Activated T-cell treated with anti-CD3 and anti-CD28 coated beads, Interleukin-2, amount 50 U/mL, for 4 hours (primary cell): ENCODE measurements at regions not wholly inside any gene's neighbourhood (a gene's known extent, or its start where the extent isn't known, plus 50 kb on each side); places are given as distances from the start of the nearest gene placed in this dataset.

Experiments
- ATAC-seq, 2 donors: fragments of 200-7000 bp; cut with Tn5 transposase; one replicate each; pipeline ENCODE4 v1.10.0; 2021
- DNase-seq: peaks from one replicate; pipeline ENCODE4 v3.0.0-alpha.2; 2020
- H3K27me3 Mint-ChIP-seq: one replicate; pipeline ENCODE4 v1.8.0; 2021; ENCODE audit warnings: low read depth, mixed read lengths
- H3K36me3 Mint-ChIP-seq: one replicate; pipeline ENCODE4 v1.8.0; 2022; ENCODE audit warnings: mixed read lengths; ENCODE audit not compliant: insufficient read depth
- H3K4me1 Mint-ChIP-seq: one replicate; pipeline ENCODE4 v1.8.0; 2021; ENCODE audit warnings: low read depth, mixed read lengths
- H3K4me3 Mint-ChIP-seq: one replicate; pipeline ENCODE4 v1.8.0; 2021; ENCODE audit warnings: mild to moderate bottlenecking, moderate library complexity, mixed read lengths
- H3K9me3 Mint-ChIP-seq: one replicate; pipeline ENCODE4 v1.8.0; 2021; ENCODE audit warnings: mixed read lengths

- no peaks in the 10 kb centered on the region for H3K36me3 Mint-ChIP-seq
- no peak overlapping the region for H3K4me3 Mint-ChIP-seq
- H3K27me3 Mint-ChIP-seq, result peaks cover 25% of the 10 kb centered on the region
- no peak for ATAC-seq
- no peaks in the 10 kb centered on the region for H3K9me3 Mint-ChIP-seq
- no peak for DNase-seq
- H3K4me1 Mint-ChIP-seq, result peaks cover 9% of the 10 kb centered on the region
Observed at GRCh38 chr17:55620945-55621344, 101.7 kb downstream of the TMEM100 start.

GRCh38 chr17:55620023-55620422 is 102.6 kb downstream of the TMEM100 start:
- Mint-ChIP-seq H3K36me3 (no peaks in the 10 kb centered on the region), H3K9me3 (no peaks in the 10 kb centered on the region), H3K4me3 (no peak overlapping the region), H3K4me1 (peaks cover 3% of the 10 kb centered on the region), H3K27me3 (peaks cover 25% of the 10 kb centered on the region)
- DNase-seq (no peak), ATAC-seq (no peak)

GRCh38 chr17:55617441-55617840 is 105.2 kb downstream of the TMEM100 start:
- no peaks in the 10 kb centered on the region for H3K4me1 Mint-ChIP-seq

GRCh38 chr17:55614061-55614460 is 102.8 kb upstream of the SMIM36 start:
- ATAC-seq (no peak), DNase-seq (no peak)
- Mint-ChIP-seq H3K9me3 (no peaks in the 10 kb centered on the region), H3K4me3 (no peak overlapping the region), H3K36me3 (no peaks in the 10 kb centered on the region), H3K4me1 (no peaks in the 10 kb centered on the region), H3K27me3 (peaks cover 16% of the 10 kb centered on the region)

More at GRCh38 chr17:55617441-55617840, 105.2 kb downstream of the TMEM100 start:
- no peak for DNase-seq
- ATAC-seq, result no peak
- Mint-ChIP-seq H3K36me3 (no peaks in the 10 kb centered on the region), H3K4me3 (no peak overlapping the region), H3K27me3 (peaks cover 21% of the 10 kb centered on the region), H3K9me3 (no peaks in the 10 kb centered on the region)

- DNase-seq (no peak), ATAC-seq (no peak)
- no peak overlapping the region for H3K4me3 Mint-ChIP-seq
- H3K36me3 Mint-ChIP-seq, result no peaks in the 10 kb centered on the region
- no peaks in the 10 kb centered on the region for H3K4me1 Mint-ChIP-seq
- no peaks in the 10 kb centered on the region for H3K9me3 Mint-ChIP-seq
- H3K27me3 Mint-ChIP-seq, result peaks cover 9% of the 10 kb centered on the region
Observed at GRCh38 chr17:55612691-55613141, 101.5 kb upstream of the SMIM36 start.

- ATAC-seq (no peak), DNase-seq (no peak)
- Mint-ChIP-seq H3K4me1 (no peaks in the 10 kb centered on the region), H3K27me3 (peaks cover 8% of the 10 kb centered on the region), H3K36me3 (no peaks in the 10 kb centered on the region), H3K9me3 (no peaks in the 10 kb centered on the region), H3K4me3 (no peak overlapping the region)
Observed at GRCh38 chr17:55607731-55608341, 96.6 kb upstream of the SMIM36 start.

- DNase-seq (no peak), ATAC-seq (no peak)
- Mint-ChIP-seq H3K4me3 (no peak overlapping the region), H3K4me1 (no peaks in the 10 kb centered on the region), H3K9me3 (no peaks in the 10 kb centered on the region), H3K27me3 (peaks cover 11% of the 10 kb centered on the region), H3K36me3 (no peaks in the 10 kb centered on the region)
Observed at GRCh38 chr17:55606488-55606815, 95.2 kb upstream of the SMIM36 start.

- Mint-ChIP-seq H3K36me3 (no peaks in the 10 kb centered on the region), H3K27me3 (peaks cover 11% of the 10 kb centered on the region), H3K4me1 (no peaks in the 10 kb centered on the region), H3K9me3 (no peaks in the 10 kb centered on the region), H3K4me3 (no peak overlapping the region)
- DNase-seq (no peak), ATAC-seq (no peak)
Observed at GRCh38 chr17:55605705-55606487, 94.6 kb upstream of the SMIM36 start.

- DNase-seq (no peak), ATAC-seq (no peak)
- Mint-ChIP-seq H3K36me3 (peaks cover 2% of the 10 kb centered on the region), H3K27me3 (peaks cover 9% of the 10 kb centered on the region), H3K9me3 (peaks cover 35% of the 10 kb centered on the region), H3K4me1 (no peaks in the 10 kb centered on the region), H3K4me3 (no peak overlapping the region)
Observed at GRCh38 chr17:55601874-55602364, 90.7 kb upstream of the SMIM36 start.

- H3K36me3 Mint-ChIP-seq, result peaks cover 2% of the 10 kb centered on the region
- H3K27me3 Mint-ChIP-seq, result peaks cover 7% of the 10 kb centered on the region
- peaks cover 38% of the 10 kb centered on the region for H3K9me3 Mint-ChIP-seq
- DNase-seq (no peak), ATAC-seq (no peak)
- H3K4me3 Mint-ChIP-seq, result no peak overlapping the region
- H3K4me1 Mint-ChIP-seq, result no peaks in the 10 kb centered on the region
Observed at GRCh38 chr17:55598495-55598894, 87.2 kb upstream of the SMIM36 start.

- ATAC-seq (no peak), DNase-seq (no peak)
- H3K27me3 Mint-ChIP-seq, result no peaks in the 10 kb centered on the region
- peaks cover 7% of the 10 kb centered on the region for H3K4me1 Mint-ChIP-seq
- no peaks in the 10 kb centered on the region for H3K9me3 Mint-ChIP-seq
- H3K4me3 Mint-ChIP-seq, result no peak overlapping the region
- H3K36me3 Mint-ChIP-seq, result no peaks in the 10 kb centered on the region
Observed at GRCh38 chr17:55588446-55589242, 77.4 kb upstream of the SMIM36 start.

GRCh38 chr17:55587608-55588139 is 76.4 kb upstream of the SMIM36 start:
- no peak overlapping the region for H3K4me3 Mint-ChIP-seq
- no peaks in the 10 kb centered on the region for H3K36me3 Mint-ChIP-seq
- ATAC-seq, result no peak
- no peaks in the 10 kb centered on the region for H3K9me3 Mint-ChIP-seq
- H3K4me1 Mint-ChIP-seq, result peaks cover 11% of the 10 kb centered on the region
- H3K27me3 Mint-ChIP-seq, result no peaks in the 10 kb centered on the region
- no peak for DNase-seq

GRCh38 chr17:55585629-55586028 is 74.4 kb upstream of the SMIM36 start:
- H3K4me1 Mint-ChIP-seq, result peaks cover 14% of the 10 kb centered on the region
- no peaks in the 10 kb centered on the region for H3K9me3 Mint-ChIP-seq
- H3K36me3 Mint-ChIP-seq, result no peaks in the 10 kb centered on the region
- ATAC-seq, result no peak
- H3K4me3 Mint-ChIP-seq, result no peak overlapping the region
- no peak for DNase-seq
- no peaks in the 10 kb centered on the region for H3K27me3 Mint-ChIP-seq

GRCh38 chr17:55584861-55585260 is 73.6 kb upstream of the SMIM36 start:
- Mint-ChIP-seq H3K27me3 (no peaks in the 10 kb centered on the region), H3K9me3 (no peaks in the 10 kb centered on the region), H3K4me1 (peaks cover 18% of the 10 kb centered on the region), H3K36me3 (no peaks in the 10 kb centered on the region), H3K4me3 (no peak overlapping the region)
- DNase-seq (no peak), ATAC-seq (no peak)
